H1 (cell line): ENCODE measurements at regions not wholly inside any gene's neighbourhood (a gene's known extent, or its start where the extent isn't known, plus 50 kb on each side); places are given as distances from the start of the nearest gene placed in this dataset.

Experiments used
- CTCF ChIA-PET: fragments of 300-600 bp; sonication (Branson Sonifier 250); formaldehyde crosslinking; loops from one replicate; lab custom pipeline; 2021; ENCODE audit not compliant: partially characterized antibody; lab: Charles Lee
- POLR2A ChIA-PET: fragments of 300-600 bp; sonication (Branson Sonifier 250); formaldehyde crosslinking; loops from one replicate; lab custom pipeline; 2021; ENCODE audit warnings: inconsistent platforms; ENCODE audit not compliant: partially characterized antibody; lab: Charles Lee
- DNase-seq, 2 experiments: peaks; one replicate each; pipeline versions ENCODE4 v3.0.0 to v3.0.0-alpha.2; 2010 to 2022; ENCODE audit warnings: low spot score in 2 of 2, low read depth in 1 of 2, mixed read lengths in 1 of 2
- FAIRE-seq: peaks from 2 replicates; lab custom pipeline; 2011; peaks lifted over from hg19 to GRCh38; lab: Jason Lieb, UNC
- H2AFZ ChIP-seq: 2 replicates; pipeline ENCODE4 v1.8.1; 2012; ENCODE audit warnings: low read length, inconsistent platforms
- H2AK5ac ChIP-seq: 2 replicates; pipeline ENCODE4 v1.6.1; 2013; ENCODE audit warnings: low read depth, low read length
- H2BK120ac ChIP-seq: replicated peaks from 2 replicates; pipeline ENCODE3; 2013; ENCODE audit warnings: low read depth, low read length, inconsistent platforms
- H2BK12ac ChIP-seq: 2 replicates; pipeline ENCODE4 v1.6.1; 2013; ENCODE audit warnings: low read depth, low read length
- H2BK15ac ChIP-seq: 2 replicates; pipeline ENCODE4 v1.6.1; 2013; ENCODE audit warnings: low read length
- H2BK20ac ChIP-seq: 2 replicates; pipeline ENCODE4 v1.6.1; 2013; ENCODE audit warnings: low read length
- H2BK5ac ChIP-seq: 2 replicates; pipeline ENCODE4 v1.6.1; 2013; ENCODE audit warnings: low read depth, low read length
- H3K14ac ChIP-seq: 2 replicates; pipeline ENCODE4 v1.6.1; 2013; ENCODE audit warnings: inconsistent platforms; ENCODE audit not compliant: insufficient read length
- H3K18ac ChIP-seq: 2 replicates; pipeline ENCODE4 v1.6.1; 2013; ENCODE audit warnings: low read length; ENCODE audit errors: extremely low read depth
- H3K23ac ChIP-seq: 2 replicates; pipeline ENCODE4 v1.6.1; 2013; ENCODE audit warnings: inconsistent platforms; ENCODE audit not compliant: insufficient read length
- H3K23me2 ChIP-seq: 2 replicates; pipeline ENCODE4 v1.6.1; 2013; ENCODE audit warnings: low read depth, low read length
- H3K27ac ChIP-seq: 2 replicates; pipeline ENCODE4 v1.6.1; 2011; ENCODE audit warnings: low read depth, low read length, inconsistent platforms
- H3K27me3 ChIP-seq, 4 experiments: replicated peaks in 1 of 4; 1 replicate in 1 of 4; 2 replicates in 3 of 4; pipeline versions ENCODE4 v1.6.1 to v1.8.1; 2011 to 2013; ENCODE audit warnings: low read length in 3 of 4, mild to moderate bottlenecking in 3 of 4, inconsistent platforms in 2 of 4, mixed read lengths in 2 of 4, moderate library complexity in 1 of 4; ENCODE audit not compliant: control insufficient read depth in 3 of 4, insufficient read depth in 3 of 4; ENCODE audit errors: extremely low read depth in 1 of 4
- H3K36me3 ChIP-seq, 4 experiments: 2 replicates each; pipeline versions ENCODE4 v1.6.1 to v1.8.1; 2011 to 2013; ENCODE audit warnings: mild to moderate bottlenecking in 4 of 4, low read length in 3 of 4, moderate library complexity in 2 of 4, control low read depth in 1 of 4, inconsistent platforms in 1 of 4; ENCODE audit not compliant: insufficient read depth in 4 of 4, control insufficient read depth in 2 of 4
- H3K4ac ChIP-seq: replicated peaks from 2 replicates; pipeline ENCODE3; 2013; ENCODE audit warnings: low read length, low read depth, mixed read lengths, inconsistent platforms; ENCODE audit not compliant: insufficient read length
- H3K4me1 ChIP-seq, 4 experiments: replicated peaks in 1 of 4; 1 replicate in 1 of 4; 2 replicates in 3 of 4; pipeline versions ENCODE4 v1.6.1 to v1.8.1; 2011 to 2013; ENCODE audit warnings: low read length in 3 of 4, inconsistent platforms in 2 of 4, mixed read lengths in 1 of 4; ENCODE audit not compliant: insufficient read depth in 4 of 4, control insufficient read depth in 3 of 4
- H3K4me2 ChIP-seq, 2 experiments: 2 replicates each; pipeline versions ENCODE4 v1.6.1 to v1.8.1; 2011 to 2013; ENCODE audit warnings: low read depth in 2 of 2, low read length in 2 of 2, control low read depth in 1 of 2, inconsistent platforms in 1 of 2, mild to moderate bottlenecking in 1 of 2; ENCODE audit not compliant: insufficient read depth in 1 of 2
- H3K4me3 ChIP-seq, 4 experiments: fragments of 200-600, 300-600 bp in 1 of 4; sonication (generic), shearing (Covaris generic), sonication (Bioruptor Twin) in 1 of 4; 2 replicates each; pipeline versions ENCODE4 v1.5.1 to v1.8.1; 2011 to 2016; ENCODE audit warnings: low read length in 4 of 4, low read depth in 3 of 4, control low read depth in 2 of 4, inconsistent platforms in 2 of 4, mild to moderate bottlenecking in 2 of 4, mixed read lengths in 1 of 4, moderate library complexity in 1 of 4; ENCODE audit not compliant: insufficient read depth in 2 of 4; ENCODE audit errors: extremely low read depth in 1 of 4
- H3K56ac ChIP-seq: replicated peaks from 2 replicates; pipeline ENCODE3; 2013; ENCODE audit warnings: low read depth, mild to moderate bottlenecking, mixed read lengths, low read length, inconsistent platforms; ENCODE audit not compliant: insufficient read length
- H3K79me1 ChIP-seq: 2 replicates; pipeline ENCODE4 v1.6.1; 2013; ENCODE audit warnings: low read depth, low read length, control low read depth
- H3K79me2 ChIP-seq, 2 experiments: 2 replicates each; pipeline versions ENCODE4 v1.6.1 to v1.8.1; 2012 to 2013; ENCODE audit warnings: low read length in 2 of 2, mild to moderate bottlenecking in 2 of 2, inconsistent platforms in 1 of 2; ENCODE audit not compliant: insufficient read depth in 2 of 2, control insufficient read depth in 1 of 2
- H3K9ac ChIP-seq, 4 experiments: replicated peaks in 1 of 4; 1 replicate in 1 of 4; 2 replicates in 3 of 4; pipeline versions ENCODE4 v1.6.1 to v1.8.1; 2011 to 2013; ENCODE audit warnings: low read depth in 3 of 4, low read length in 3 of 4, control low read depth in 2 of 4, mild to moderate bottlenecking in 2 of 4, moderate library complexity in 2 of 4, inconsistent platforms in 1 of 4; ENCODE audit errors: extremely low read depth in 1 of 4
- H3K9me3 ChIP-seq, 2 experiments: 2 replicates each; pipeline versions ENCODE4 v1.6.1 to v1.8.1; 2012 to 2013; ENCODE audit warnings: mild to moderate bottlenecking in 2 of 2, moderate library complexity in 2 of 2, control low read depth in 1 of 2, inconsistent platforms in 1 of 2, low read depth in 1 of 2, low read length in 1 of 2, mixed read lengths in 1 of 2; ENCODE audit not compliant: insufficient read depth in 2 of 2
- H4K20me1 ChIP-seq, 2 experiments: replicated peaks in 1 of 2; 2 replicates each; pipeline versions ENCODE3 to v1.8.1; 2011 to 2013; ENCODE audit warnings: inconsistent platforms in 2 of 2, low read length in 2 of 2, mild to moderate bottlenecking in 1 of 2; ENCODE audit not compliant: insufficient read depth in 2 of 2, control insufficient read depth in 1 of 2
- H4K5ac ChIP-seq: 2 replicates; pipeline ENCODE4 v1.6.1; 2013; ENCODE audit warnings: low read length, low read depth, mixed read lengths, inconsistent platforms; ENCODE audit not compliant: insufficient read length
- H4K8ac ChIP-seq: 2 replicates; pipeline ENCODE4 v1.8.0; 2013; ENCODE audit warnings: mild to moderate bottlenecking, moderate library complexity, low read length, inconsistent platforms; ENCODE audit not compliant: insufficient read depth; ENCODE audit errors: extremely low read depth
- H4K91ac ChIP-seq: replicated peaks from 2 replicates; pipeline ENCODE3; 2013; ENCODE audit warnings: low read length, mixed read lengths, inconsistent platforms; ENCODE audit not compliant: insufficient read length
- CBX5 ChIP-seq: fragments of 300-800, 300-1000 bp; sonication (generic); IDR thresholded peaks from 2 replicates; pipeline ENCODE4 v1.7.1; 2016; ENCODE audit warnings: antibody characterized with exemption, low read length, low read depth
- EP300 ChIP-seq, 2 experiments: IDR thresholded peaks; 1 replicate in 1 of 2; 2 replicates in 1 of 2; pipeline ENCODE4 v1.6.1; 2011 to 2012; ENCODE audit warnings: low read depth in 2 of 2, low read length in 2 of 2, mild to moderate bottlenecking in 2 of 2, borderline replicate concordance in 1 of 2, inconsistent platforms in 1 of 2, moderate library complexity in 1 of 2
- RAD21 ChIP-seq, 2 experiments: IDR thresholded peaks in 1 of 2; conservative IDR thresholded peaks in 1 of 2; 2 replicates each; pipeline ENCODE4 v1.6.1; 2011; ENCODE audit warnings: low read depth in 2 of 2, low read length in 2 of 2, improper control_type of control experiment in 1 of 2, inconsistent platforms in 1 of 2, mild to moderate bottlenecking in 1 of 2, moderate library complexity in 1 of 2
- SRF ChIP-seq: IDR thresholded peaks from 2 replicates; pipeline ENCODE4 v1.6.1; 2011; ENCODE audit warnings: mild to moderate bottlenecking, low read depth, low read length, moderate library complexity
- SUZ12 ChIP-seq: fragments of 200-600 bp; sonication (generic); IDR thresholded peaks from 2 replicates; pipeline ENCODE4 v1.6.1; 2012; ENCODE audit warnings: mild to moderate bottlenecking, inconsistent platforms, low read length, moderate library complexity, mixed read lengths
- TAF1 ChIP-seq: IDR thresholded peaks from 2 replicates; pipeline ENCODE4 v1.6.1; 2011; ENCODE audit warnings: mild to moderate bottlenecking, low read depth, low read length
- WGBS, 2 experiments: shearing (Covaris generic) in 1 of 2; methylation state at CpG; one replicate each; pipeline versions ENCODE4 v1.1.6 to v1.1.7; 2013 to 2015; ENCODE audit warnings: low lambda C conversion rate in 2 of 2, mixed read lengths in 2 of 2, inconsistent platforms in 1 of 2, low coverage in 1 of 2, missing lambda C conversion rate in 1 of 2; ENCODE audit not compliant: insufficient replicate concordance in 2 of 2, insufficient coverage in 1 of 2, insufficient read length in 1 of 2; ENCODE audit errors: extremely low coverage in 1 of 2, missing lambda C conversion rate in 1 of 2; 5-methylcytosine and 5-hydroxymethylcytosine counted together
- TF ChIP-seq, protein P1 (sequence below): IDR thresholded peaks from 2 replicates; pipeline ENCODE4 v1.6.1; 2011; ENCODE audit warnings: low read depth, mild to moderate bottlenecking, low read length; ENCODE audit not compliant: insufficient read depth
- TF ChIP-seq, protein P2 (sequence below), 3 experiments: IDR thresholded peaks; 1 replicate in 2 of 3; 2 replicates in 1 of 3; pipeline versions ENCODE4 v1.5.1 to v1.6.1; 2011; ENCODE audit warnings: low read length in 3 of 3, mild to moderate bottlenecking in 3 of 3, inconsistent platforms in 2 of 3, low read depth in 1 of 3, moderate library complexity in 1 of 3; ENCODE audit not compliant: insufficient read depth in 1 of 3; ENCODE audit errors: control extremely low read depth in 1 of 3

DNA sequence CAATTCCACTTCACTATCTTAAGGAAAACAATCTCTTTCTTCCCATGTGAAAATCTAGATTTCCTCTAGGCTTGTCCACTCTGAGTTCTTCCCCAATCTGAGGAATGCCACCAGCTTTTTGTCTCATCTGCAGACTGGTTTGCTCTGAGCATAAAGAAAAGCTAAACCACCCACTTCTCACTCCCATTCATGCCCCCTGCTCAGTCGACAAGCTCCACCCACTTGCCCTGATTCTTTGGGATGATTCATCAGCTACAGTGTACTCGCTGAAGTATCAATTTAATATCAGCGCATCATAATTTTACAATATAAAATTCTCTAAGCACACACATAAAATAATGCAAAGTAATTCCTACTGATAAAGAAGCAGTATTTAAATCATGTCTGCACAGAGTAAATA is 209.1 kb downstream of the GRIN2B start:
- 88% methylated on average over 3 of the region's 3 CpGs; no CpG with 5 or more reads in 1 of the 2 experiments for WGBS, 2 experiments

More for the DNA sequence above, 209.1 kb downstream of the GRIN2B start:
- Histone ChIP-seq H3K9ac (no peak overlapping the region), H3K79me1 (no peaks in the 10 kb centered on the region), H2BK12ac (no peak overlapping the region), H3K79me2 (no peaks in the 10 kb centered on the region), H3K23ac (no peak overlapping the region), H2AFZ (no peak overlapping the region), H3K23me2 (no peaks in the 10 kb centered on the region), H4K20me1 (no peaks in the 10 kb centered on the region), H4K8ac (no peak overlapping the region), H3K9me3 (no peaks in the 10 kb centered on the region), H3K4me1 (peaks cover 0 to 4% (median 0%) of the 10 kb centered on the region in 4 experiments; a peak in 2 of 7 replicates), H3K27me3 (peaks cover 0 to 2% (median 0%) of the 10 kb centered on the region in 4 experiments; a peak in 2 of 7 replicates), H3K56ac (no peak overlapping the region), H2BK5ac (no peak overlapping the region), H3K14ac (no peak overlapping the region), H2BK120ac (no peak overlapping the region), H2BK20ac (no peak overlapping the region), H4K91ac (no peak overlapping the region), H2BK15ac (no peak overlapping the region), H4K5ac (no peak overlapping the region), H2AK5ac (no peak overlapping the region), H3K4me3 (no peak overlapping the region), H3K27ac (no peak overlapping the region), H3K4me2 (no peak overlapping the region), H3K36me3 (no peaks in the 10 kb centered on the region), H3K18ac (no peak overlapping the region), H3K4ac (no peak overlapping the region)
- no peak for DNase-seq
- TF ChIP-seq, protein P1, sequence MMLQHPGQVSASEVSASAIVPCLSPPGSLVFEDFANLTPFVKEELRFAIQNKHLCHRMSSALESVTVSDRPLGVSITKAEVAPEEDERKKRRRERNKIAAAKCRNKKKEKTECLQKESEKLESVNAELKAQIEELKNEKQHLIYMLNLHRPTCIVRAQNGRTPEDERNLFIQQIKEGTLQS = no peak
- TF ChIP-seq EP300 (IDR thresholded peaks at IDR 0.05; ENCODE audit: borderline replicate concordance in 1 of 2, low read depth in 2 of 2, low read length in 2 of 2) = no peak
- TF ChIP-seq, protein P2, sequence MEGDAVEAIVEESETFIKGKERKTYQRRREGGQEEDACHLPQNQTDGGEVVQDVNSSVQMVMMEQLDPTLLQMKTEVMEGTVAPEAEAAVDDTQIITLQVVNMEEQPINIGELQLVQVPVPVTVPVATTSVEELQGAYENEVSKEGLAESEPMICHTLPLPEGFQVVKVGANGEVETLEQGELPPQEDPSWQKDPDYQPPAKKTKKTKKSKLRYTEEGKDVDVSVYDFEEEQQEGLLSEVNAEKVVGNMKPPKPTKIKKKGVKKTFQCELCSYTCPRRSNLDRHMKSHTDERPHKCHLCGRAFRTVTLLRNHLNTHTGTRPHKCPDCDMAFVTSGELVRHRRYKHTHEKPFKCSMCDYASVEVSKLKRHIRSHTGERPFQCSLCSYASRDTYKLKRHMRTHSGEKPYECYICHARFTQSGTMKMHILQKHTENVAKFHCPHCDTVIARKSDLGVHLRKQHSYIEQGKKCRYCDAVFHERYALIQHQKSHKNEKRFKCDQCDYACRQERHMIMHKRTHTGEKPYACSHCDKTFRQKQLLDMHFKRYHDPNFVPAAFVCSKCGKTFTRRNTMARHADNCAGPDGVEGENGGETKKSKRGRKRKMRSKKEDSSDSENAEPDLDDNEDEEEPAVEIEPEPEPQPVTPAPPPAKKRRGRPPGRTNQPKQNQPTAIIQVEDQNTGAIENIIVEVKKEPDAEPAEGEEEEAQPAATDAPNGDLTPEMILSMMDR (IDR thresholded peaks at IDR 0.05; ENCODE audit: control extremely low read depth in 1 of 3, insufficient read depth in 1 of 3, low read depth in 1 of 3, low read length in 3 of 3) = no peak
- no peak for TF ChIP-seq TAF1
- TF ChIP-seq CBX5 = no peak
- no peak for TF ChIP-seq SUZ12
- TF ChIP-seq SRF = no peak
- TF ChIP-seq RAD21 (IDR thresholded peaks at IDR 0.05 in 1 of 2, conservative IDR thresholded peaks at IDR 0.05 in 1 of 2; ENCODE audit: low read depth in 2 of 2, low read length in 2 of 2) = no peak
- ChIA-PET CTCF (no interaction called here), POLR2A (no interaction called here)
- FAIRE-seq = no peak
